H1 (cell line): ENCODE measurements at regions not wholly inside any gene's neighbourhood (a gene's known extent, or its start where the extent isn't known, plus 50 kb on each side); places are given as distances from the start of the nearest gene placed in this dataset.

ENCODE experiments used
- CBX5 ChIP-seq: fragments of 300-800, 300-1000 bp; sonication (generic); IDR thresholded peaks from 2 replicates; pipeline ENCODE4 v1.7.1; 2016; ENCODE audit warnings: antibody characterized with exemption, low read length, low read depth
- CEBPB ChIP-seq: IDR thresholded peaks from 2 replicates; pipeline ENCODE4 v1.6.1; 2012; ENCODE audit warnings: low read depth, low read length
- CTCF ChIP-seq, 3 experiments: IDR thresholded peaks; 1 replicate in 2 of 3; 2 replicates in 1 of 3; pipeline versions ENCODE4 v1.5.1 to v1.6.1; 2011; ENCODE audit warnings: low read length in 3 of 3, mild to moderate bottlenecking in 3 of 3, inconsistent platforms in 2 of 3, low read depth in 1 of 3, moderate library complexity in 1 of 3; ENCODE audit not compliant: insufficient read depth in 1 of 3; ENCODE audit errors: control extremely low read depth in 1 of 3
- POLR2A ChIP-seq, 2 experiments: IDR thresholded peaks; 1 replicate in 1 of 2; 2 replicates in 1 of 2; pipeline ENCODE4 v1.6.1; 2011; ENCODE audit warnings: low read depth in 2 of 2, low read length in 2 of 2, mild to moderate bottlenecking in 2 of 2; ENCODE audit errors: control extremely low read depth in 1 of 2

GRCh38 chr3:99287876-99288275 lies 350.5 kb upstream of the COL8A1 start:
- TF ChIP-seq CTCF (IDR thresholded peaks at IDR 0.05; ENCODE audit: control extremely low read depth in 1 of 3, insufficient read depth in 1 of 3, low read depth in 1 of 3, low read length in 3 of 3) (no peak), CBX5 (no peak), CEBPB (no peak), POLR2A (IDR thresholded peaks at IDR 0.05; ENCODE audit: control extremely low read depth in 1 of 2, low read depth in 2 of 2, low read length in 2 of 2) (no peak)
